ENCODE measurements at regions not wholly inside any gene's neighbourhood (a gene's known extent, or its start where the extent isn't known, plus 50 kb on each side); places are given as distances from the start of the nearest gene placed in this dataset.

DNA sequence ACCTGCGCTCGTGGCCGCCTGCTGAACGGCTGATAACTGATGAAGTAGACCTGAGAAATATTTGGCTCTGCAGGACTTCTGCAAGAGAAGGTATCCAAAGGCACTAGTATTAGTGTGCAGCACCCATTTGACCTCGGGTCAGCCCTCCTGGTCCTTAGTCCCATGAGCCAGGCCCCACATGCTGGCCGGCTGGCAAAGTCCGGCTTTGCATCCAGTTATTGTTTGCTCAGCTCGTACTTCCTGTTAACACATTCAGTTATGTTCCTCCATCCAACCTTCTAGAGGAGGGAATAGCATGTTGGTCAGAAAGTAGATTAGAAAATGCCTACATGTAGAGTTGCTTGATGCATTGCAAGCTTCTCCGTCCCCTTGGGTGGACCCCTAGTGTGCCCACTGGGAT is 385.7 kb upstream of the RGMA start:
- TF ChIP-seq, protein P1, sequence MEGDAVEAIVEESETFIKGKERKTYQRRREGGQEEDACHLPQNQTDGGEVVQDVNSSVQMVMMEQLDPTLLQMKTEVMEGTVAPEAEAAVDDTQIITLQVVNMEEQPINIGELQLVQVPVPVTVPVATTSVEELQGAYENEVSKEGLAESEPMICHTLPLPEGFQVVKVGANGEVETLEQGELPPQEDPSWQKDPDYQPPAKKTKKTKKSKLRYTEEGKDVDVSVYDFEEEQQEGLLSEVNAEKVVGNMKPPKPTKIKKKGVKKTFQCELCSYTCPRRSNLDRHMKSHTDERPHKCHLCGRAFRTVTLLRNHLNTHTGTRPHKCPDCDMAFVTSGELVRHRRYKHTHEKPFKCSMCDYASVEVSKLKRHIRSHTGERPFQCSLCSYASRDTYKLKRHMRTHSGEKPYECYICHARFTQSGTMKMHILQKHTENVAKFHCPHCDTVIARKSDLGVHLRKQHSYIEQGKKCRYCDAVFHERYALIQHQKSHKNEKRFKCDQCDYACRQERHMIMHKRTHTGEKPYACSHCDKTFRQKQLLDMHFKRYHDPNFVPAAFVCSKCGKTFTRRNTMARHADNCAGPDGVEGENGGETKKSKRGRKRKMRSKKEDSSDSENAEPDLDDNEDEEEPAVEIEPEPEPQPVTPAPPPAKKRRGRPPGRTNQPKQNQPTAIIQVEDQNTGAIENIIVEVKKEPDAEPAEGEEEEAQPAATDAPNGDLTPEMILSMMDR (IDR thresholded peaks at IDR 0.05), result no peak
- no peak for TF ChIP-seq POLR2A (IDR thresholded peaks at IDR 0.05)
